ENCODE measurements at regions not wholly inside any gene's neighbourhood (a gene's known extent, or its start where the extent isn't known, plus 50 kb on each side); places are given as distances from the start of the nearest gene placed in this dataset.
A peak's percentile ranks its signal among the peaks of the same experiment; 100 is the strongest.

GRCh38 chr6:14863902-14864850 is 381.7 kb upstream of the JARID2 start:
- no peak overlapping the region for H3K27ac ChIP-seq
- ChIA-PET POLR2A (ENCODE audit: unreplicated experiment) (interaction anchor here (0.6 kb wide), 1 partner anchor 720 kb away, joined by 3 read pairs; no protein-coding TSS in a partner anchor), CTCF (no interaction called here)
- intact Hi-C loops (cut with micrococcal nuclease; ENCODE audit: unreplicated experiment) = no loop called here
- no peak overlapping the region for H3K4me2 ChIP-seq
- no peak for DNase-seq
- no peak overlapping the region for H2AFZ ChIP-seq
- no peaks in the 10 kb centered on the region for H4K20me1 ChIP-seq (ENCODE audit: insufficient read depth)
- H3K27me3 ChIP-seq (ENCODE audit: insufficient read depth, low read depth) = no peaks in the 10 kb centered on the region
- no peak overlapping the region for H3K4me3 ChIP-seq
- H3K36me3 ChIP-seq (ENCODE audit: low read depth) = no peaks in the 10 kb centered on the region
- TF ChIP-seq EZH2 (IDR thresholded peaks at IDR 0.05; ENCODE audit: low read depth) (no peak), CTCF (conservative IDR thresholded peaks at IDR 0.05) (no peak)
- H3K79me2 ChIP-seq (ENCODE audit: low read depth) = no peaks in the 10 kb centered on the region
- no TSS peak for BruUV-seq (replicated peaks)
- no peaks in the 10 kb centered on the region for H3K9me2 ChIP-seq (ENCODE audit: insufficient read depth)
- H3F3A ChIP-seq (ENCODE audit: insufficient read depth, low read depth) = no peaks in the 10 kb centered on the region
- no peaks in the 10 kb centered on the region for H3K9me3 ChIP-seq (ENCODE audit: insufficient read depth, low read depth)
- H3K4me1 ChIP-seq (replicated peaks; ENCODE audit: insufficient read depth) = no peaks in the 10 kb centered on the region

- CTCF ChIA-PET = no interaction called here
- POLR2A ChIA-PET (ENCODE audit: unreplicated experiment) = no interaction called here
- intact Hi-C loops (cut with micrococcal nuclease; ENCODE audit: unreplicated experiment) = no loop called here
- Histone ChIP-seq H3K4me3 (no peak overlapping the region), H3K4me1 (replicated peaks; ENCODE audit: insufficient read depth) (no peaks in the 10 kb centered on the region), H3K27me3 (ENCODE audit: insufficient read depth, low read depth) (no peaks in the 10 kb centered on the region), H3K9me2 (ENCODE audit: insufficient read depth) (no peaks in the 10 kb centered on the region), H3K27ac (no peak overlapping the region), H3K36me3 (ENCODE audit: low read depth) (no peaks in the 10 kb centered on the region), H4K20me1 (ENCODE audit: insufficient read depth) (no peaks in the 10 kb centered on the region), H3K9me3 (ENCODE audit: insufficient read depth, low read depth) (no peaks in the 10 kb centered on the region), H2AFZ (0 out of 2 replicates have a peak overlapping the region, but pooled peaks have one; percentile 25), H3K79me2 (ENCODE audit: low read depth) (no peaks in the 10 kb centered on the region), H3F3A (ENCODE audit: insufficient read depth, low read depth) (no peaks in the 10 kb centered on the region), H3K4me2 (no peak overlapping the region)
- DNase-seq = no peak
- no TSS peak for BruUV-seq (replicated peaks)
- TF ChIP-seq EZH2 (IDR thresholded peaks at IDR 0.05; ENCODE audit: low read depth) = no peak
- TF ChIP-seq CTCF (conservative IDR thresholded peaks at IDR 0.05) = no peak
These were observed 380.3 kb upstream of the JARID2 start for GRCh38 chr6:14865531-14866100.

GRCh38 chr6:14867802-14868201 is 378.1 kb upstream of the JARID2 start:
- H3K4me2 ChIP-seq = no peak overlapping the region
- H3F3A ChIP-seq (ENCODE audit: insufficient read depth, low read depth) = no peaks in the 10 kb centered on the region
- H2AFZ ChIP-seq = no peak overlapping the region
- intact Hi-C loops (cut with micrococcal nuclease; ENCODE audit: unreplicated experiment) = no loop called here
- no TSS peak for BruUV-seq (replicated peaks)
- H3K9me3 ChIP-seq (ENCODE audit: insufficient read depth, low read depth) = no peaks in the 10 kb centered on the region
- CTCF ChIA-PET = no interaction called here
- H3K4me1 ChIP-seq (replicated peaks; ENCODE audit: insufficient read depth) = no peaks in the 10 kb centered on the region
- DNase-seq = no peak
- H3K4me3 ChIP-seq = no peak overlapping the region
- no peak overlapping the region for H3K27ac ChIP-seq
- no peaks in the 10 kb centered on the region for H3K36me3 ChIP-seq (ENCODE audit: low read depth)
- POLR2A ChIA-PET (ENCODE audit: unreplicated experiment) = no interaction called here
- no peaks in the 10 kb centered on the region for H3K9me2 ChIP-seq (ENCODE audit: insufficient read depth)
- TF ChIP-seq EZH2 (IDR thresholded peaks at IDR 0.05; ENCODE audit: low read depth) = no peak
- TF ChIP-seq CTCF (conservative IDR thresholded peaks at IDR 0.05) = no peak
- H3K27me3 ChIP-seq (ENCODE audit: insufficient read depth, low read depth) = no peaks in the 10 kb centered on the region
- H4K20me1 ChIP-seq (ENCODE audit: insufficient read depth) = no peaks in the 10 kb centered on the region
- H3K79me2 ChIP-seq (ENCODE audit: low read depth) = no peaks in the 10 kb centered on the region
